Upper lobe of left lung (tissue), 4 donors: ENCODE measurements at regions not wholly inside any gene's neighbourhood (a gene's known extent, or its start where the extent isn't known, plus 50 kb on each side); places are given as distances from the start of the nearest gene placed in this dataset.

Experiments used
- CTCF ChIP-seq, 6 experiments: fragments of 450-650 bp in 4 of 6; fragments of 200-600 bp in 2 of 6; sonication (generic) in 2 of 6; IDR thresholded peaks; one replicate each; pipeline ENCODE4 v1.5.1; 2016 to 2019; ENCODE audit warnings: antibody characterized with exemption in 6 of 6
- POLR2A ChIP-seq, 4 donors: fragments of 450-650 bp; IDR thresholded peaks; one replicate each; pipeline ENCODE4 v1.5.1; 2016 to 2017; ENCODE audit warnings: antibody characterized with exemption in 4 of 4, mild to moderate bottlenecking in 2 of 4
- POLR2AphosphoS5 ChIP-seq, 2 donors: sonication (generic); formaldehyde crosslinking; IDR thresholded peaks; one replicate each; pipeline ENCODE4 v1.5.1; 2017; ENCODE audit warnings: antibody characterized with exemption in 2 of 2

- TF ChIP-seq CTCF (IDR thresholded peaks at IDR 0.05) (no peak), POLR2A (IDR thresholded peaks at IDR 0.05) (no peak), POLR2AphosphoS5 (IDR thresholded peaks at IDR 0.05) (no peak)
Measured at GRCh38 chr20:57023997-57024396, 242.4 kb downstream of the BMP7 start.
